GM23338 (cell line): ENCODE measurements at regions not wholly inside any gene's neighbourhood (a gene's known extent, or its start where the extent isn't known, plus 50 kb on each side); places are given as distances from the start of the nearest gene placed in this dataset.

Source experiments
- CREB1 ChIP-seq: fragments of 250-450 bp; sonication (Bioruptor Pico); IDR thresholded peaks from 2 replicates; pipeline ENCODE4 v1.5.0; 2020; ENCODE audit warnings: low read depth, mild to moderate bottlenecking, moderate library complexity
- CTCF ChIP-seq, 2 experiments: fragments of 200-600 bp in 1 of 2; sonication (generic) in 1 of 2; conservative IDR thresholded peaks; 2 replicates each; pipeline versions ENCODE4 v1.5.1 to v1.6.1; 2016 to 2017; ENCODE audit warnings: antibody characterized with exemption in 2 of 2, low read depth in 2 of 2, mild to moderate bottlenecking in 2 of 2, moderate library complexity in 1 of 2
- ETS1 ChIP-seq: IDR thresholded peaks from 2 replicates; pipeline ENCODE4 v1.6.1; 2016; ENCODE audit warnings: antibody characterized with exemption
- EZH2 ChIP-seq: fragments of 200-600 bp; sonication (generic); IDR thresholded peaks from one replicate; pipeline ENCODE4 v1.8.0; 2017; ENCODE audit warnings: antibody characterized with exemption, mild to moderate bottlenecking, low read depth; ENCODE audit not compliant: unreplicated experiment
- EZH2phosphoT487 ChIP-seq: fragments of 200-600 bp; sonication (generic); IDR thresholded peaks from one replicate; pipeline ENCODE4 v1.8.1; 2018; ENCODE audit warnings: antibody characterized with exemption; ENCODE audit not compliant: unreplicated experiment
- JUNB ChIP-seq: IDR thresholded peaks from one replicate; pipeline ENCODE4 v1.6.1; 2016; ENCODE audit warnings: antibody characterized with exemption; ENCODE audit not compliant: unreplicated experiment
- NANOG ChIP-seq: IDR thresholded peaks from 2 replicates; pipeline ENCODE4 v1.6.1; 2016; ENCODE audit warnings: antibody characterized with exemption, borderline replicate concordance
- POLR2AphosphoS5 ChIP-seq: IDR thresholded peaks from 2 replicates; pipeline ENCODE4 v1.6.1; 2016; ENCODE audit warnings: antibody characterized with exemption, low read depth
- REST ChIP-seq: IDR thresholded peaks from one replicate; pipeline ENCODE4 v1.6.1; 2018; ENCODE audit warnings: antibody characterized with exemption; ENCODE audit not compliant: unreplicated experiment
- STAT1 ChIP-seq: IDR thresholded peaks from one replicate; pipeline ENCODE4 v1.6.1; 2016; ENCODE audit warnings: antibody characterized with exemption; ENCODE audit not compliant: unreplicated experiment
- ZNF114 ChIP-seq: fragments of 250-450 bp; sonication (Bioruptor Pico); IDR thresholded peaks from 2 replicates; pipeline ENCODE4 v1.5.0; 2020; ENCODE audit warnings: mild to moderate bottlenecking, moderate library complexity
- ZNF331 ChIP-seq: fragments of 250-450 bp; sonication (Bioruptor Pico); IDR thresholded peaks from 2 replicates; pipeline ENCODE4 v1.5.0; 2020; ENCODE audit warnings: low read depth, mild to moderate bottlenecking, moderate library complexity
- ZNF462 ChIP-seq: fragments of 250-450 bp; sonication (Bioruptor Pico); IDR thresholded peaks from 2 replicates; pipeline ENCODE4 v1.5.0; 2020; ENCODE audit warnings: mild to moderate bottlenecking, moderate library complexity

GRCh38 chr9:27715651-27716050 lies 142.4 kb upstream of the C9orf72 start:
- TF ChIP-seq CTCF (conservative IDR thresholded peaks at IDR 0.05; ENCODE audit: low read depth in 2 of 2) (no peak), EZH2 (no peak), POLR2AphosphoS5 (no peak), CREB1 (CRISPR knock-in tag) (no peak), REST (no peak), JUNB (no peak), EZH2phosphoT487 (no peak), STAT1 (no peak), NANOG (no peak), ETS1 (no peak), ZNF331 (no peak), ZNF114 (CRISPR knock-in tag) (no peak), ZNF462 (CRISPR knock-in tag) (no peak)
